Hematopoietic multipotent progenitor cell treated with erythropoietin and hydrocortisone succinate and interleukin-3 and kit ligand, for 15 days (in vitro differentiated cells): ENCODE measurements at regions not wholly inside any gene's neighbourhood (a gene's known extent, or its start where the extent isn't known, plus 50 kb on each side); places are given as distances from the start of the nearest gene placed in this dataset.
"Not testable (repeated sequence)": the region's sequence is repeated elsewhere in the genome, so short reads cannot be mapped to it uniquely, and the experiment has no call there.

ENCODE experiments used
- DNase-seq: peaks from one replicate; pipeline ENCODE4 v3.0.0-alpha.2; 2015; ENCODE audit warnings: low spot score

DNA sequence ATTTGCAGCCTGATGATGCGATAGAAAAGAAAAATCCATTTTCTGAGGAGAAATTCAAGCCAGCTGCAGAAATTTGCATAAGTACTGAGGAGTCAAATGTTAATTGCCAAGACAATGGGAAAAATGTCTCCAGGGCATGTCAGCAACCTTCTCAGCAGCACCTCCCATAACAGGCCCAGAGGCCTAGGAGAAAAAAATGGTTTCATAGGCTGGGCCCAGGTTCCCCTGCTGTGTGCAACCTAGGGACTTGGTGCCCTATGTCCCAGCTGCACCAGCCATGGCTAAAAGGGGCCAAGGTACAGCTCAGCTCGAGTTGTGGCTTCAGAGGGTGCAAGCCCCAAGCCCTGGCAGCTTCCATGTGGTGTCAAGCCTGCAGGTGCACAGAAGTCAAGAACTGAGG is 144.8 kb upstream of the PRKD1 start:
- not testable (repeated sequence) for DNase-seq

DNA sequence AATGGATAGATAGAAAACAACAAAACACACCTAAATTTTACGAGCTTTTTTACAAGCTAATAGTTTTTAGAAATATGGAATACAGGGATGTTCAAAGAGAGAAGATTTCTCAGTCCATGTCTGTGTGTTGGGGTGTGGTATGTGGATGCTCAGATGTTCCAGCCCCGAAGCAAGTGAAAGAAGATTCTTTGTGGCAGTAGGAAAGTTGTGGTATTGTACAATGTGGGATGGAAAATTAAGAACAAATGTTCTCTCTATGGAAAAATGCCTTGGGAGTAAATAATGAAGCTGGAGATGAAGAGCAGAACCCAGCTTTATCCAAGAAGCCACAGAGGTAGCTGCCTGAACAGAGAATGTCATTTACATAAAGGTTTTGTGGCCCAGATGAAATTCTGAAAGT is 150.3 kb upstream of the PRKD1 start:
- DNase-seq, result no peak

DNA sequence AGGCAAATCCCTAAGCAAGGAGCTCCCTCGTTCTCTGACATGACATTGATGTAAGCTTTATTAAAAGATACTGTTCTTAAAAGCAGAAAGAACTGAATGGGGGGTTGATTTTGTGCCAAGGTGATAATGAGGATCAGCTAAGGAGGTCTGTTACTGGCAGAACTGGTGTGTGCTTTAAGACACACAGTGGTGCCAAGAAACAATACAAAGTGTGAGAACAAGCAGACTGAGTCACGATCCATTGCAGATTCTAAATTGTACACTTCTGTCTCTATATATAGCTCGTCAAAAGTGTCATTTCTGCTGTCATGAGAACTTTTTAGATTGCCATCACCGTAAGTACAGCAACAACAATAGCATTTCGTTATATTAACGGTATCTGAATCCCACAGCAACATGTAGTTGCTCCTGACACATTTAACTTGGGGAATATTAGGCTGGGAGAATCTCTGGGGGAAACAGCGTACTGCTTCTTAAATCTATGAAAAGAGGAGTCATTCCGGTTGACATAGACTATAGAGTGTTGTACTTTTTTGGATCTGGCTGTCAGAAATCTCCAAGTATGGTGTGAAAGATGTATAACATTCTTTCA is 151.3 kb upstream of the PRKD1 start:
- no peak for DNase-seq

DNA sequence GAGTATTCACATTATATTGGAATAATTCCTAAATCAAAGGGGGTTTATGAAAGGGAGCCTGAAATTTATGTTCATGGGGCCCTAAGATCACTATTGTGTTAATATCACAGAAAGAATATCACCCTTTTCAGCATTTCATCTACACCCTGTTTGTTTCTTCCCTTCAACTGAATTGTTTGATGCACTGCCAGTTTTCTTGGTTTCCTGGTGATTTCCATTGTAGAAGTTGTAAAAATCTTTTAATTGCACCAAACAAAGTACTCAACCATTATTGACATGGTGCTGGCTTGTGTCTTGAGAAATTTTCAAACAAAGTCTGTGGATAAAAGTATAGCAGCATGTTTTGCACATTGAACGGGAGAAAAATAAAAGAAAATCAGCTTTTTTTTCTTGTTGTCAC is 154.8 kb upstream of the PRKD1 start:
- DNase-seq, result no peak

- DNase-seq, result no peak
Observed at GRCh38 chr14:30084811-30085210, 157.2 kb upstream of the PRKD1 start.

GRCh38 chr14:30085943-30086342 is 158.3 kb upstream of the PRKD1 start:
- no peak for DNase-seq

GRCh38 chr14:30088620-30089019 is 161.0 kb upstream of the PRKD1 start:
- no peak for DNase-seq

GRCh38 chr14:30108975-30109700 is 181.5 kb upstream of the PRKD1 start:
- no peak for DNase-seq

DNA sequence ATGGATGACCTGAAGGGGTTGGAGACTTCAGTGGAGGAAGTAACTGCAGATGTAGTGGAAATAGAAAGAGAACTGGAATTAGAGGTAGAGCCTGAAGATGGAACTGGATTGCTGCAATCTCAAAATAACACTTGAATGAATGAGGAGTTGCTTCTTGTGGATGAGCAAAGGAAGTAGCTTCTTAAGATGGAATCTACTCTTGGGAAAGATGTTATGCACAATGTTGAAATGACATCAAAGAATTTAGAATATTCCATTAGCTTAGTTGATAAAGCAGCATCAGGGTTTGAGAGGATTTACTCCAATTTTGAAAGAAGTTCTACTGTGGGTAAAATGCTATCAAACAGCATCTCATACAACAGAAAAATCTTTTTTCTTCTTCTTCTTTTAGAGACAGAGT is 186.4 kb upstream of the PRKD1 start:
- no peak for DNase-seq

GRCh38 chr14:30115756-30116155 is 188.1 kb upstream of the PRKD1 start:
- no peak for DNase-seq

- DNase-seq, result no peak
Observed at GRCh38 chr14:30118992-30119640, 191.5 kb upstream of the PRKD1 start.

DNA sequence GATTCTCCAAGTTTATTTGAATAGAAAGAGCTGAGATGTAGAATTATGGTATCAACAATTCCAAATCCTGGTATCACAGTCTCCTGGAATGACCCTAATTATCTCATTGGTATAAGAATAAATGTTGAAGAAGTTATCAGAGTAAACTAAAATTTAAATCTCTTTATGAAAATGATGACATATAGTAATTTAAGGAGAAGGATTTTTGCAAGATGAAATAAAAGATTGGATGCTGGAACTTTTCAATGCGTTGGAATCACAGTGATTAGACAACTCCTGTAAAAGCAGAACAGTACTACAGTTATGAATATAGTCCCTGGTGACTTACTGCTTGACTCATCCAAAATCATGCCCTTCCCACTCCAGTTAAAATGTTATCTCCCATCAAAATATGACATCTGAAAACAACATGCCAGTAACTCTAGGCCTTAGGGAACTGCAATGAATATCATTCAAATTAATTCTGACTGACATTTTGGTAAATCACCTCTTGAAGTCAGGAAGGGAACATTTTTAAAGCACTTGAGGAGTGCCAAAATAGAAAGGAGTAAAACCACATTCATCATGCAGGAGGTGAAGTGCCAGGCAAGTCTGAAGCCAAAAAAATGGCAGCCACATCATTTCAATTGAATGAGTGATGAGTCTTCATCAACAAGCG is 197.8 kb upstream of the PRKD1 start:
- DNase-seq, result no peak

DNA sequence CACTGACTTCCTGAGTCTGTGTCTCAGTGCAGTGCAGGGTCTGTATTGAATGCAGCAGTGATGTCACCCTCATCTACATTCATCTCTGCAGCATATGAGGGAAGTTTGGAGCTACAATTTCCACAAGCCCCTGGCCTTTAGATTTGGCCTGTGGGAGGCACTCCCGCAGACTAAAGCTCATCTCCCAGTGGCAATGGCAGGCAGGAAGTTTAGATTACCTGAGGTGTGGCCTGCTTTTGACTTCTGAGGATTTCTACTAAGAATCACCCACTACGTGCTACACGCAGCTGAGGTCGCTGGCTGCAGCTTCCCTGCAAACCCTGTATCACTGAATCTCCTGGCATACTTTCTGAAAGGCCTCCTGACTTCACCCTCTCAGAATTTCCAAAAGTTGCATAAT is 202.2 kb upstream of the PRKD1 start:
- DNase-seq, result no peak

GRCh38 chr14:30131581-30132097 is 204.0 kb upstream of the PRKD1 start:
- no peak for DNase-seq

DNA sequence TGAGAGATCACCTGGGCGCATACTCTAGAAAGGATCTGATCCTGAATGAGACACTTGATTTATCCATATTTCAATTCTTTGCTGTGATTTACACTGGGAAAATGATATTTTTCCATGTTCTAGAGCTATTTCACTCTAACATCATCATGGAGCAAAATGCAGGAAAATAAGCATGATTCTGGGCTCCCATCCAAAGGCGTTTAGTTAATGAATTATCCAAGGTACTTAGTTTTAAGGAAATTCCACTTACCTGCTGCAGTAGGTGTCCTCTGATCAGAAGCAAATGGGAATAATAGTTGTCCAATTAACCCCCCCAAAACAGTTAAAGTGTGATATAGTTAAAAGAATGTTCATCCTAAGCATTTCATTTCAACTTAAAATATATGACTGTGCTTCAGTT is 204.5 kb upstream of the PRKD1 start:
- DNase-seq, result no peak

DNA sequence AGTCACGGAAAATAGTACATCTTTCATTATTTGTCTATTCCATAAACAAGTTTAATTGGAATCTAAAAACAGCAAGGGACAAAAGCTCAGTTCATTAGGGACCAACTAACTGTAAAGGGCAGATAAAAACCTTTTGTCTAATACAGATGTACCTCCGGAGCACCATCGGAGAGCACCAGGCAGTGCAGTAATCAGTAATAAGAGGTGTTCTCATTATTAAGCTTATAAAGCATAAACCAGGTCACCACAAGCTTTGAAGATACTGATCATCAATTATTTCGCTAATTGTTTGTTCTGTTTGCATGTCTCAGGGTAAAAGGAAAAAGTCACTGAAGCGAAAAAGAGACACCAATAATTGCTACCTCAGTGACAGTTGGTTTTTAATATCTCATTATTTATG is 207.3 kb upstream of the PRKD1 start:
- no peak for DNase-seq

DNA sequence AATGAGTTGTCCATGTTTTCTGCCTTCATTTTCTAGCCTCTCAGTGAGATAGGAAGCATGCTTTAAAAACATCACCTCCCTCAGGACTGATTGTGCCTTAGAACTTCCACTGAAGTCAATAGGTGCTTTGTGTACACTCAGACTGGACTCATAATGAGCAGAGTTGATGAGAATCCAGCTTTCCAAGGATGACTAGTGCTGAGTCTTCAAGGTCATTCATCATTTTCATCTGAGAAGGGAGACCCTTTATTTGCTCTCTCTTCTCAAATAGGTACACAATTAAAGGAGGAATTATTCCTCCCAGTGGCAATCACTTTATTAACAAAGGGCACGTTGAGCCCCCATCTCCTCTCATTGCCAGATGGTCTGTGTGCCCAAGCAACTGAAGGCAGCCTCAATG is 210.9 kb upstream of the PRKD1 start:
- DNase-seq, result no peak

DNA sequence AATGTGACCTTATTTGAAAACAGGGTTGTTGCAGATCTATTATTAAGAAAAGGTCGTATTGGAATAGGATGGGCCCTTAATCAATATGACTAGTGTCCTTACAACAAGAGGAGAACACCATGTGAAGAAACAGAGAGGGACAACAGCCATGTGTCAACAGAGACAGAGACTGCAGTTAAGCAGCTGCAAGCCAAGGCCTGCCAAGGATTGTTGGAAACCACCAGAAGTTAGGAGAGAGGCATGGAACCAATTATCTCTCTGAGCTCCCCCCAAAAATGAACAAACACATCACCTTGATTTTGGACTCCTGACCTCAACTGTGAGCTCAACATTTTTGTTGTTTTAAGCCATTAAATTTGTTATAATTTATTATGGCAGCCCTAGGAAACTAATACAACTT is 214.6 kb upstream of the PRKD1 start:
- no peak for DNase-seq

DNA sequence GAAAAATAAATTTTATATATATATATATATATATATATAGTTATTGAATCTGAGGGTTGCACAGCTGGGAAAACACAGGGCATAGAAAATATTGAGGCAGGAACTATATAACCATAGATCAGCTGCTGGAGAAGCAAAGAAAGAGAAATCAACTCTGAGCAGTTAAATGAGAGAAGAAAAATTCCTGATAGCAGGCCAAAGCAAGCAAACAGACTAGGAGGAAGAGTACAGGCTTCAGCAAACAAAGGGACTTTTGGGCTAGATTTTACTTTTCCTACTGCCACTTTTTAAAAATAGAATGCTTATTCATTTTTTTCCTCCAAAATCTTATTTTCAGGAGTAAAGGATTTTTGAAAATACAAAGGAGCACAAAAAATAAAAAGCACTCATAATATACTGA is 216.0 kb upstream of the PRKD1 start:
- no peak for DNase-seq

DNA sequence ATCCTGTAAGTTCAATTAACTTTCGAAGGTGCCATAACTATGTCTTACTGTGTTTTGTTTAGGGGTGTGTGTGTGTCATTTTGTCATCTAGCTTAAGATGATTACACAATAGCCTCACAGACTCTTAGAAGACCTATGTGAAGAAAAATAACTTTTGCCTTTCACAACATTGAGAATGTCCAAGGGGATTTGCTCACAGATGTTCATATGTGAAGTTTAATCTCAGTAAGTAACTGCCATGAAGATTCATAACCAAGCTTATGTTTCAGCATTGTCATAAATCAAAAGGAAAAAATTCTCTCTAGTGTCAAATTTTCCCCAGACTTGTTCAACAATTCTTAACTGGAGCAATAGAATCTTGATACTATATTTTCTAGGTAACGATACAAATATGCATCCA is 226.1 kb upstream of the PRKD1 start:
- DNase-seq, result no peak

- no peak for DNase-seq
Observed at GRCh38 chr14:30156571-30156970, 228.9 kb upstream of the PRKD1 start.

DNA sequence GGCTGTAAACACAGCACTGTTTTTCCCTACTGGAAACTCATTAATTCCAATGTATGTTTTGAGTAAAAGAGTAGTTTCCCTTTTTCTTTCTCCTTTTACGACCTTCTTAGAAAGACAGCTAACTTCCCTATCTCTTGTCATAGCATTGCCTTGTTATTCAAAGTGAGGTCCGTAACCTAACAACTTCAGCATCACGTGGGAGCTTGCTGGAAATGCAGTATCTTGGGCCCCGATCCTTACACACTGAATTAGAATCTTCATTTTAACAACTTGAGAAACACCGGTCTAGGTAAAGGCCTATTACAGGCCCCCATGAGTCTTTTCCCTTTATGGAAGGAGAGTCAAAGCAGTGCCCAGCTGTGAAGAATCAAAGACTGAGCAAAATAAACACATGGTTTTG is 230.7 kb upstream of the PRKD1 start:
- no peak for DNase-seq

DNA sequence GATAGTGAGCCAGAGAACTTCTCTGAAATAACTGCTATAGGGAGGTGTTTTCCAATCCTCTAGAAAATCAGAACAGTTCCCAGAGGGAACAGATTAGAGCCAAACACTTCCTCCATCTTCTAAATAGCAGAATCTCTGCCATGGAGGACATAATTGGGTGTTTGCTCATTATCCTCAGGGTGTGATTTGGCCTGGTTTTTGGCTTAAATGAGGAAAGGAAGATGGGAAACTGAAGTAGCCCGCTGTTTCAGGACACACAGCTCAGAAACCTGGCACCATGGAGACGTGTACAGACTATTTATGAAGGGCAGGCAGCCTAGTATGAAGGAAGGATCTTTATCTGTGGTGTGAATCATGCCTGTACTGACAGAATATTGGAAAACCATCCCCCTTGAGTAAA is 231.7 kb upstream of the PRKD1 start:
- DNase-seq, result no peak
